ENCODE measurements at regions not wholly inside any gene's neighbourhood (a gene's known extent, or its start where the extent isn't known, plus 50 kb on each side); places are given as distances from the start of the nearest gene placed in this dataset.

DNA sequence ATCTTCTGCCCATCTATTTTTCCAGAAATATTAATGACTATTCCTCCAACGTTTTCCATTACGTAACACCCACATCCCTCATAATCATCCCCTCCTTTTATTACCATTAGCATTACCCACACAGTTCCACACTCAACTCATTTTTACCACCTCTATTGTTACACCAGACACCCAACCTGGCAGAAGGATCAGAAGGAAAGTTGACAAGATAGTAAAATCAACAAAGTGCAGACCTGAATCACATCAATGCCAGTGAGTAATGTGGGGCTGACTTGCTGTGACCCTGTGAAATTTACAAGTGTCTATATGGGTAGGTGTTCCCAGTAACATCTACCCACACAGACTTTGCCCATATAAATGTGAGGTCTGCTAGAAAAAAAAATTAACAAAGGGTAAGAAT is 568.2 kb downstream of the MAFB start:
- DNase-seq: no peak

DNA sequence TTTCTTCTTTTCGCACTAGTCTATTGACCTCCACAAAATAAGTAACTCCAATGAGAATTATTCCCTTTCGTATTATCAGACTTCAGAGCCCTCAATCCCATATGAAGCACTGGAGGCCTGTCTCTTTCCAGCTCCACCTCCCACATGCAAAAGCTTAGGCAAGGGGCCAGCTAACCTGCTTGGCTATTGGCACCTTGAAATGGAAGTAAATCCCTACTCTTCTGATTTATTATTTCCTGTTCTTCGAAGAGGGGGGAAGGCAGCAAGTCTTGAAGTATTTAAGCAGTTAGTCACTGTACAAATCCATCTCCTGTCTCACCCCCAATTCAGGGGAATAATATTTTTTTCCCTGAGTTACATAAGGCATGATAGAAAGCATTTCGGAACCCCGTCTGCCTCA is 577.8 kb downstream of the MAFB start:
- no peak for DNase-seq

DNA sequence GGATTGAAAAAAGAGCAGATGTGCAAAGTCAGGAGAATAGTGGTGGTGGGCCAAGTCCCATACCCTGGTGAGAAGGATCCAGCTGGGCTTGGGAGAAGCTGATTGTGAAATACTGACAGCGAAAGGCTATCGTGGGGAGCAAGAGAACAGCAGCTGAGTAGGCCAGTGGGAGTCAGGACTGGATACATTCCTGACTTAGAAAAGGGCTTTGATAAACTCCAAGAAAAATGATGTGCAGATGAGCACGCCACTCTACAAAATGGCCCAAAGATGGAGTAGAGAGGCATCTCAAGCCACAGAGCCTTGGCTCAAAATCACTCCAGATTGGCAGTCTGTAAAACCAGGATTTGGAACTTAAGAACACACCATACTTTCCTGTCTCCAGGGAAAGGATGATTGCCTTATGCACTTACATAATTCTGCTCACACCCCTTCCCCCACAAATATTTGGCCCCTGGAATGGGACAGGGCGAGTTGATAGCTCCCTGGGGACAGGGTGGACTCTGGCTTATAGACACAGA is 578.7 kb downstream of the MAFB start:
- DNase-seq: no peak

DNA sequence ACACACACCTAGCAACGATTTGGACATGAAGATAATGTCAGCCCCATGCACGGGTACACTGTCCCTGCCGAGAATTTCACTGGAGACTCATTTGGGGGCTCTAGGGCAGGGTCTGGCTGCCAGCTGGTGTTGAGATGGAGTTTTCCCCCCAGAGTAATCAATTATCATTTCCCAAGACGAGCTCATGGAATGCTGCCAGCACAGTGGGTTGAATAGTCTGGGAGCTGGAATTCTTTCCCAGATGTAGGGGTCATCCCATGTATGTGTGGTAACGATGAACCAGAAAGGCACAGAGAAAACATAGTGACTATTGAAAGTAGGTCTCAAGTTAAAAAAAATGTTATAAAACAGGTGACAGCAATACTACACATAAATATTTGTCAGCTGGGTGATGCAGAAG is 579.9 kb downstream of the MAFB start:
- DNase-seq: no peak

DNA sequence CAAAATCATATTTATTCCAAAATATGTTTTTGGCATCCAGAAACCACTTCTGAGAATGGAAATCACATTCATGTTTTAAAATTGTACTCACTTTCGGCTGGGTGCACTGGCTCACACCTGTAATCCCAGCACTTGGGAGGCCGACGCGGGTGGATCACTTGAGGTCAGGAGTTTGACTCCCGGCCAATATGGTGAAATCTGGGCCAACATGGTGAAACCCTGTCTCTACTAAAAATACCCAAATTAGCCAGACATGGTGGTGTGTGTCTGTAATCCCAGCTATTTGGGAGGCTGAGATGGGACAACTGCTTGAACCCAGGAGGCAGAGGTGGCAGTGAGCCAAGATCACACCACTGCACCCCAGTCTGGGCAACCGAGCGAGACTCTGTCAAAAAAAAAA is 580.7 kb downstream of the MAFB start:
- DNase-seq: no peak

DNA sequence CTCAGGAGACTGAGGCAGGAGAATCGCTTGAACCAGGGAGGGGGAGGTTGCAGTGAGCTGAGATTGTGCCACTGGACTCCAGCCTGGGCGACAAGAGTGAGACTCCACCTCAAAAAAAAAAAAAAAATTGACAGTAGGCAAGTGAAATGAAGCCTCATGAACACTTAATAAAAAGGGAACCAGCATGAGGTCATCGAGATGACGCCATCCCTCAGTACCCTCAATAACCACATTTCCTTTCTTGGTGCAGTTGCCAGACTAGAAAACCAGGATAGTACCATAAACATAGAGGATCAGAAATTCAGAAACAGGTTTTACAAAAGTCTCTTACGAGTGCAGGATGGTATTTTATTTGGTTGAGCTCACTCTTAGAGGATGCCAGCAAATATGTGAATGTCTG is 584.1 kb downstream of the MAFB start:
- DNase-seq: no peak

DNA sequence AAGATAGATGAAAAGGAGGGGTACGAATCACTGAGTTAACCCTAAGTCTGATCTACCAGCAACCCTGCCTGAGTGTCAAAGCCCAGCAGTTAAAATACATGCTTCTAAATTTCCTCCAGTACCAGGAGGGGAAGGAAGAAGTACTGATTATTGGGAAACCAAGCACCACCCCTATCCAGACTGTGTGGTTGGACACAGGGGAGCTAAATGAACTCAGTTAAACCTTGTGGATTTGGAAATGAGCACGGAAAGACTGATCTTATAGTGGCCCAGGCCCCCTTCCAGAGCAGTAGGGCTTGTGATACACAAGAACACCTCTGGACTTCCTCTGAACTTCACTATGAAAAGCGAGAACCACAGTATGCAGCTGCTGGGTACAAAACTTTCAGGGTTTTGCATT is 585.6 kb downstream of the MAFB start:
- DNase-seq: no peak

DNA sequence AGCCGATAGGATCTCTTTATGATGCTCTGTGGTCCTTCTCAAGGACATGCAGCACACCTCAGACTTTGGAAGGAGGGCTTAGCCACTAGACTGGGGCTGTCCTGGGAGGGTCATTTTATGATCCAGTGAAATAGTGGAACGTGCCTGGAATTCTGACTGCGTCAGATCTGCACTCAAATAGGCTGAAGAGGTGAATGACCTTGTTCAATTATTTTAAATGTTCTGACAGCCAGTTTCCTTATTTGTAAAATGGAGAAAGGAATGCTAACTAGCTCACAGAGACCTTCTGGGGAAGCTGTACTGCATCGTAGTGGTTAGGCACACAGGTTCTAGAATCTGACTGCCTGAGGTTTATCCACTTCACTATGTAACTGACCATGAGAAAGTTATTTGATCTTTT is 587.5 kb downstream of the MAFB start:
- no peak for DNase-seq

DNA sequence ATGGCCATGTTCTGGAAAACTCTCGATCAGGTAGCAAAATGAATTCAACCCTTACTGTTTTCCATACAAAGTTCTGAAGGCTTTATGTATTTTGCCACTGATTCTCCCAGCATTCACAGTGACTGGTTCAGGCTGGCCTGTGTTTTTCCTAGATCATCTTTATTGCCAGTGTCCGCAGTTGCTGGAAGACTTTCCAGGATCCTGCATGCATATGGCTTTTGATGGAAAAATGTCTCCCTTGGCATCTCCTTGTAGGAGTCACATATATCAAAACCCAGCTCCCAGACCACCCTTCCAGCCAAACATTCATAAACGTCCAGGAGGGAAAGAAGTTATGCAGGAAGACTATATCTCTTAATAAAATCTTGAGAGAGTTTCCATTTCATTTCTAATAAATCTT is 588.8 kb downstream of the MAFB start:
- no peak for DNase-seq

DNA sequence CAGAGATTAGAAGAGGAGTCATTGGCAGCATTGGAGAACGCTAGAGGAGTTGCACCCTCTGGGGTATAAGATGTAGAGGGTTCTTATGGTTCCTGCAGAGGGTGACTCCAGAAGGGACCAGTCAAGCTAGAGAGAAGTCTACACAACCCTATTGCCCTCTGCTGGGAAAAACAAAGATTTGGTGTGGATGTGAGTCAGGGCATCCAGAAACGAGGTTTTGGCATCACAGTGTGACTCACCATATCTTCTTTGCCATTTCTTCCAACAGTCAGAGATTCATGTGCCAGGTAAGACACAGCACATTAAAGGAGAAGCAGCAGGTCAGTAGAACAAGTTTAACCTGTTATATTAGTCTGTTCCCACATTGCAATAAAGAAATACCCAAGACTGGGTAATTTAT is 598.8 kb downstream of the MAFB start:
- no peak for DNase-seq

DNA sequence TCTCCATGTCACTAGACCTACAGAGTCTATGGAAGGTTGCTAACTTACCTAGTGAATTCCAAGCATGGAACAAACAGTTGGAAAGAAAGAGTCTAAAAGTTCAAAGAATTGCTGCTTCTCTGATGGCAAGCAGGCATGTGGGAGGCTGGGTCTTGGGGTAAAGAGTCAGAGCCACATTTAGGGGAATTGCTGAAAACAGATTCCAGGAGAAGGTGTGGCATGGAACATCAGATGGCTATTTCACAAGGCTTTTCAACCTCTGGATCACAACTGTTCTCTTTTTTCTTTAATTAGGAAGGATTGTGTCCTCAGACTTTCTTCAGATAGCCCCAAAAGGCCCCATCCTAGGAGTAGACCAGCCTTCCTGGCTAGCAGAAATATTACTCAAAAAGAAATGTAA is 601.5 kb downstream of the MAFB start:
- no peak for DNase-seq

DNA sequence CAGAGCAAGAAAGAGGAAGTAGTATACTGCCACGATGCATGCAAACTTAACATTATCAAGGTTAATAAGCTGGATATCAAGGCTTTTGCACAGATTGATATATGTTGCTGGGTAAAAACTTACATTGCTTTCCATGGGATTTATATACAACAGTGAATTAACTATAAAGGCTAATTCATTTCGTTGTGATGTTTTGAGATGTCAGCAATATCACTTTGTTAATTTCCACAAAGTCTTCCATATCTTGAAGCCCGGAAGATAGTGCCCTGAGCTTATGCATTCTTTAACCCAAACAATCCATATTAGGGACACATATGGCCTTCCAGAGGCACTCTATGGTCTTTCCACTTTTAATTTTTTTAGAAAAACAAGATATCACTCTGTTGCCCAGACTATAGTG is 603.5 kb downstream of the MAFB start:
- DNase-seq: no peak

DNA sequence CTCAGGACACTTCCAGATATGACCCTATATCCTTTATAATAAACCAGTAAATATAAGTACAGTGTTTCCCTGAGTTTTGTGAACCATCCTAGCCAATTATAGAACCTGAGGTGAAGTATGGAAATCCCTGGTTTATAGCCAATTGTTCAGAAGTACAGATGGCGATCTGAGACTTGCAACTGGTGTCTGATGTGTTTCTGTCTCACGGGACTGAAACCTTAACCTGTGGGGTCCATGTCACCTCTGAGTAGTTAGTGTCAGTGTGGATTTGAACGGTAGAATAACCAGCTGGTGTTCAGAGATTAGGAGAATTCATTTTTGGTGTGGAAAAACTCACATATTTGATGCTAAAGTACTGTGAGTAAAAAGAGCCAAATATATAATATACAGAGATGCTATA is 606.6 kb downstream of the MAFB start:
- no peak for DNase-seq

DNA sequence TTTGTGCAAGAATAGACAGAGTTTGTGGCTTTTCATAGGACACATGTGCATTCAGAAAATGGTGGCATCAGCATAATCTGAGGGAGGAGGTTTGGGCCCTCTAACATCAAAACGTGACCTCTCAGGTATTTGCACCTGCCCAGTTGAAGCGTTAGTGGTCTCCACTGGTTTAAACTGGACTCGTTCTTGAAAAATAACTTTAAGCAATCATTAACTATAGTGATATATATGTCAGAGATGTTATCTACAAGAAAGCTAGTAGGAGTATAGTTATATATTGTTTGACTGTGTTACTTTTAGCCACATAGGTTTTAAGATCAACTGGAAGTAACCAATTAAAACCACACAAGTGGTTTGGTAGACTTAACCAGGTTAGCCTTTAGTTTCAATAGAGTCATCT is 607.4 kb downstream of the MAFB start:
- no peak for DNase-seq

DNA sequence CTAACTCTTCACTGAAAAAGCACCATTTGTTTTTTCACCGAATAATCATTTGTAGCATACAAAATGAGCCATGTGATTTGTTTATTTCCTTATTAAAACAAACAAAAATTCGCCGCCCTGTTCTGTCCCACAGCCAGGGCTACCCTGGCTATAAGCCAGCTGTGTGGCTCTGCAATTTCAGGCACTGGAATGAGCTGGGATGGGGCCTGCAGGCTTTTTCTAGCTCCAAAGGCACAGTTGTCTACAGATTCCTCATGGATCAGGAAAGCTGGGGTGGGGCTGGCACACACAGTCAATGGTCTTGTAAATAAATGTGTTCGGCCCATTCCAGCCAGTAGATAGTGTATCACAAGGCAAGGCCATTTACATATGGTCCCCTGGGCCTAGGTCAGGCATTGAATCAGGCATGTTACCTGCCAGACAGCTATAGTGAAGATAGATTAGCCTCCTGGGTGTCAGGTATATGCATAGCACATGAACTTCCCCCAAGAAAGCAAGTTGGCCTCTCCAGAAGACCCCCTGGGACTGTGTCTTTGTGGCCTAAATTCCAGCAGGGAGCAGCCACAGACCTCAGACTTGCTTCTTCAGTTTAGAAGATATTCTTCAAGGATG is 608.9 kb downstream of the MAFB start:
- DNase-seq: no peak

DNA sequence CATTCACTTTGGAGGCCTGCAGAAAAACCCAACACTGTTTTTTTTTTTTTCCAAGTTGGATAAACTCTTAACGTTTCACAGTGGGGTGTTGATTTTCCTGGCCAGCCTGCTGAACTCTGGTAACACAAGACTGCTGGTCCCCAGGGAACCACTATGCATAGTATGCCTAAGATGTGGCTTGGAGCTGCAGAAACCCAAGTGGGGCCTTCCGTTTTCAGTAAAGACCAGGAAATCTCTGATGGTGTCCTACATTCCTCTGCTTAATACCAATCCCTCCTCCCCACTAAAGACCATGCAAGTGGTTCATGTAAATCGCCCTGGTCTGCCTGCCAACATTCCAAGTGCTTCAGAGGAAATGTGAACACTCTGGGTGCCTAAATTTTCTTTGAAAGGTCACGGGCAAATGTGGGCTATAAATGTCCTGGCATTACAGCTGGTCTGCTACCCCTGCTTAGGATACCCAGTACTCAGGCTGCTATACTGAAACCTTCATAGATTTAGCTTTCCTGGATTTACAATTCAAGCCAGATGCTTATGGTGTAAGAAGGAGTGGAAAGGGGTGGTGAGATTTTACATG is 615.4 kb downstream of the MAFB start:
- no peak for DNase-seq

DNA sequence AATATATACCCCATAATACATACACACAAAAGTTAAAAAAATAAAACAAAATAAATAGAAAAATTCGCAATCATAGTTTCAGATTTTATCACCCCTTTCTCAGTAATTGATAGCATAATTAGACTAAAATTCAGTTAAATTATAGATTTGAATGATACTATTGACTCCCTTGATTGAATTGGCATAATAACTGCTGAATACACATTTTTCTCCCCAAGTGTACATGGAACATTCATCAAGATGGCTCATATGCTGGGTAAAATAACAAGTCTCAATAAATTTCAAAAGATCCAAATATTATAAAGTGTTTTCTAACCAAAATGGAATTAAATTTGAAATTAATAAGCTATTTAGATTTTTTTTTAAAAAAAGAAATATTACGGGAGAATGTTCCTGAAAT is 616.1 kb downstream of the MAFB start:
- no peak for DNase-seq

DNA sequence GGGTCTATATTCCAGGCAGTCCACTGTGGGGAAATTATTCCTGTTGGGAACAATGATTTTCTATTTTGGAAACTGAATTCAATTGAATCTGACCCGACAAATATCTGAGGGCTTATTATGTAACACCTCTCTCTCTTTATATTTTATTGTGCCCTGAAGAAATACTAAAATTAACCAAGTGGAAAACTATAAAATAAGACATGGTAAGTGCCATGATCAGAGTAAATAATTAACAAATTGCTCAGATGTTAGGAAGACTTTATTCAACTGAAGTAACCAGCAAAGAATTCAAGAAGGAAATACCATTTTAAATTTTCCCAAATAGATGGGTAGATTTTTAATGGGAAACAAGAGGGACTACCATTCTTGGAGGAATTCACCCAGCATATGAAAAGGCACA is 632.9 kb downstream of the MAFB start:
- DNase-seq: no peak

DNA sequence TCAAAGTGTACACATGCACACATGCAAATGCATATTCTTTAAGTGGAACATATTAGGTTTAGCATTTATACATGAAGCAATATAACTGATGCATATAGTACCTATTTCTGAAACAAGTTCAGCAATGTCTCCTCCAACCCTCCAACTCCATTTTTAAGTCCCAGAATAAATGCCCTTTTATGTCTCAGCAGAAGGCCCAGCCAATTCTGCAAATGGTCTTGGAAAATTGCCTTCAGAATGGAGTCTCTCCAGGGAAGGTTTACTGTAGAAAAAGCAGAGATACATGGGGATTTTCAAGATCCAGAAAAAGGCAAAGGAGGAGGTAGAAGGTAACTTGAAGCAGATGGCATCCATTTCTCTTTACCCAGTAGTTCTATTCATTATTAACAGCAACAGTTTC is 633.3 kb downstream of the MAFB start:
- no peak for DNase-seq

DNA sequence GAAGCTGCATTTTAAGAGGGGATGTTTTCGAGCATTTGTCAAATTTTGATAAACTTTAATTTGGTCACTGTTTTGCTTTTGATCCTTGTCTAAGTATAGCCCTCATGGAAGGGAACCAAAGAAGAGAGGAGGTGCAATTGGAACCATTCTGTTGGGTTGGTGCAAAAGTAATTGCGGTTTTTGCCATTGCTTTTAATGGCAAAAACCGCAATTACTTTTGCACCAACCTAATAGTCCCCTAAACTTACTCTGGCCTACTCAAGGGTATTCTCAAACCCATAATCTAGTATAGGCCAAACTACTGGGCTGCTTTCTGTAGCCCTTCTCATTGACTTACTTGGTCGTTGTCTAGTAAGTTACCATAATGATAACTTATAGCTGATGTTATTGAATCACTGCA is 634.7 kb downstream of the MAFB start:
- DNase-seq: no peak

DNA sequence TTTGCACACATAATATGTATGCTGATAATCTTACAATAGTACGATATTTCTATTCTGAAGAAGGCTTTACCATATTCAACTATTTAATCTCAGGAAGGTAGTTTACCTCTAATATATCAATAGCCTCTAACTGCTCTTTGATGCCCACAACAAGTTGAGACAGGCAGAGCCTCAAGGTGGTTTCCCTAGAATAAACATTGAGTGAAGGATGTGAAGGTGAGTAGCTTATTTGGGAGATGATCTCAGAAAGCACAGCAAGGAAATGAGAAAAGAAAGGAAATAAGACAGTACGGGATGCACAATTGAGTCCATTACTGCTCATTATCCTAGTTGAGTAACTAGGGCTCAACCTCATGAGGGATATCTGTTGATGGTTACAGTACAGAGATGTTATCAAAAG is 638.4 kb downstream of the MAFB start:
- DNase-seq: no peak

DNA sequence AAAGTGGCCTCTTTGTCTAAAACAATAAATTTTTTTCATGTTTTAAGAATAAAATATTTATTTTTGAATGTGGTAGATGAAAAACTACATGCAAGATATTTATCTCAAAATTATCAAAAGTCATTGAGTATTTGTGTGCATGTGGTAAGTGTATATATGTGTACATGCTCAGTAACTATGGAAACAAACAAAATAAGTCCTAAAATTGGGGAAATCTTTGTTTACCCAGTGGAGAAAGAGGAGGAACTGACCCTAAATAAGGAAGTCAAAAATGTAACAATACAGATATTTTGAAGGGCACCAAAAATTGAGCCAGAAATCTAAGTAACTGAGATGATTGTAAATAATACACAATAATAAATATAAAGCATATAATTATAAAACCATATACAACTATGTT is 639.2 kb downstream of the MAFB start:
- no peak for DNase-seq

DNA sequence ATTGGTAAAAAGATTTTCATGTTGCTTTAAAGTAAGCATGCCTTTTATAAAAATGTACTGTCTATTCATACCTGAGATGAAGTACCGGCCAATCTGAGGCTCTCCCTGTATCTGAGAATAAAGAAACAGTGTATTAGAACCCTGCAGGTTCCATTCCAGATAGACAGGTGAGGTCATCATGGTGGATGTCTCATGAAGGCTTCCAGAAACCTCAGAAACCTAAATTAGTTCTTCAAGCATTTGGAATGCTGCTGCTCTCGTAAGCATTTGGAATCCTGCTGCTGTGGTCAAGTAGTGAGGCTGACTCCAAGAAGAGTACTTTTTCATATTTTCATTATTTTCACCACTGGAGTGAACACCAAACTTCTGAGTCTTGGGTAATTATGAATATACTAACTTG is 642.3 kb downstream of the MAFB start:
- DNase-seq: no peak

DNA sequence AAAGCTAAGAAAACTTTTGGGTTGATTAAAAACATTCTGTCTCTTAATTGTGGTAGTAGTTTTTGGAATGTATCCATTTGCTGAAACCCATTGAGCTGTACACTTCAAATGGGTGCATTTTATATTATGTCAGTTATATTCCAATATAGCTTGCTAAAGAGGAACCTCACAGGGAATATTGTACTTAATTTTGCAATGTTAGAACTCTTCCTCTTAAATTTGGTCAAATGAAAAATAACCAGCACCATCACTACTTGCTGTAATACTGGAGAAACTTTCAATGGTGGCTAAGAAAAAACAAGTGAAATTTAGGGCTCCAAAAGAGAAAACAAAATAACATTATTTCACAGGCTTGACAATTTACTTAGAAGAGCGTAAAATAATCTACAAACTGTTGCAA is 651.5 kb downstream of the MAFB start:
- no peak for DNase-seq

DNA sequence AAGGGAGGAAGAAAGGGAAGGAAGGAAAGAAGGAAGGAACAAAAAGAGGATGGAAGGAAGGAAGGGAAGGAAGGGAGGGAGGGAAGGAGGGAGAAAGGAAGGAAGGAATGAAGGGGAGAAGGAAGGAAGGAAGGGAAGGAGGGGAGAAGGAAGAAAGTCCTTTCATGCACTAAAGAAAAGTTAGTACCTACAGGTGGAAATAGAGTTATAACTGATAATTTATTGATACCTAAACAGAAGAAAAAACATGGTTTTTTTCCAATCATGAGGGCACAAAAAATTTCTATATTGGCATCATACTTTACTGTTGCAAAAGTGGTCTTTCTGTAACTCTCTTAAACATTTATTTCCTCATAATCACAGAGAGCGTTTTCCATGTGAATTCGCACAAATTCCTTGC is 659.4 kb downstream of the MAFB start:
- DNase-seq: no peak
